Upper lobe of left lung (tissue), 4 donors: ENCODE measurements at regions not wholly inside any gene's neighbourhood (a gene's known extent, or its start where the extent isn't known, plus 50 kb on each side); places are given as distances from the start of the nearest gene placed in this dataset.

Experiments
- CTCF ChIP-seq, 6 experiments: fragments of 450-650 bp in 4 of 6; fragments of 200-600 bp in 2 of 6; sonication (generic) in 2 of 6; IDR thresholded peaks; one replicate each; pipeline ENCODE4 v1.5.1; 2016 to 2019; ENCODE audit warnings: antibody characterized with exemption in 6 of 6
- EP300 ChIP-seq, 4 donors: sonication (generic); formaldehyde crosslinking; IDR thresholded peaks; one replicate each; pipeline ENCODE4 v1.5.1; 2017; ENCODE audit warnings: antibody characterized with exemption in 4 of 4, control low read depth in 2 of 4
- POLR2AphosphoS5 ChIP-seq, 2 donors: sonication (generic); formaldehyde crosslinking; IDR thresholded peaks; one replicate each; pipeline ENCODE4 v1.5.1; 2017; ENCODE audit warnings: antibody characterized with exemption in 2 of 2

GRCh38 chr18:64287926-64288325 is 139.0 kb upstream of the LINC00305 start:
- TF ChIP-seq CTCF (IDR thresholded peaks at IDR 0.05) (no peak), POLR2AphosphoS5 (IDR thresholded peaks at IDR 0.05) (no peak), EP300 (IDR thresholded peaks at IDR 0.05) (no peak)
